Right lobe of liver (tissue), 6 donors: ENCODE measurements at regions not wholly inside any gene's neighbourhood (a gene's known extent, or its start where the extent isn't known, plus 50 kb on each side); places are given as distances from the start of the nearest gene placed in this dataset.
"Not testable (repeated sequence)": the region's sequence is repeated elsewhere in the genome, so short reads cannot be mapped to it uniquely, and the experiment has no call there.

Source experiments
- ATAC-seq, 4 donors: fragments of 200-7000 bp; cut with Tn5 transposase; one replicate each; pipeline ENCODE4 v1.9.1; 2020; ENCODE audit warnings: mild to moderate bottlenecking in 4 of 4, moderate library complexity in 4 of 4
- DNase-seq, 3 donors: peaks; one replicate each; pipeline ENCODE4 v3.0.0-alpha.2; 2020
- H3K27ac ChIP-seq, 3 donors: fragments of 200-600 bp; one replicate each; pipeline ENCODE4 v1.8.0; 2022
- H3K27me3 ChIP-seq, 2 donors: fragments of 200-600 bp; one replicate each; pipeline ENCODE4 v1.8.0; 2022
- H3K36me3 ChIP-seq, 4 donors: fragments of 200-600 bp; sonication (generic) in 1 of 4; one replicate each; pipeline versions ENCODE4 v1.5.1 to v1.8.0; 2017 to 2022; ENCODE audit warnings: control low read depth in 1 of 4
- H3K4me1 ChIP-seq, 4 donors: fragments of 200-600 bp; sonication (generic) in 1 of 4; one replicate each; pipeline versions ENCODE4 v1.5.1 to v1.8.0; 2017 to 2022; ENCODE audit warnings: control low read depth in 1 of 4
- H3K4me3 ChIP-seq, 3 donors: fragments of 200-600 bp; one replicate each; pipeline ENCODE4 v1.8.0; 2022
- H3K9me3 ChIP-seq, 4 donors: fragments of 200-600 bp; sonication (generic) in 1 of 4; one replicate each; pipeline versions ENCODE4 v1.5.1 to v1.8.0; 2017 to 2022; ENCODE audit warnings: control low read depth in 1 of 4
- POLR2A ChIP-seq: fragments of 450-650 bp; IDR thresholded peaks from one replicate; pipeline ENCODE4 v1.6.1; 2017; ENCODE audit warnings: antibody characterized with exemption, mild to moderate bottlenecking
- WGBS: methylation state at CpG from one replicate; pipeline ENCODE4 v1.1.6; 2018; ENCODE audit warnings: low coverage, low lambda C conversion rate; ENCODE audit not compliant: insufficient coverage; ENCODE audit errors: missing lambda C conversion rate; 5-methylcytosine and 5-hydroxymethylcytosine counted together
- intact Hi-C, 2 donors: fragments of 100-400 bp; cut with DNase I; formaldehyde crosslinking; loops; one replicate each; pipeline versions ENCODE4 v1.11.2 to v1.14.1; 2022
- TF ChIP-seq, protein P1 (sequence below), 4 donors: fragments of 200-600 bp in 3 of 4; fragments of 450-650 bp in 1 of 4; IDR thresholded peaks; one replicate each; pipeline versions ENCODE4 v1.5.1 to v1.8.0; 2016 to 2022; ENCODE audit warnings: antibody characterized with exemption in 4 of 4, mild to moderate bottlenecking in 2 of 4
- donor health status: DM: no; HTN: yes; CAD: no.
- donor health status: DM: no; HTN: no; CAD: no.
- donor health status: DM: no; HTN: no; CAD: no.
- donor health status: DM: no; HTN: yes; CAD: no.
- donor health status: DM: no; HTN: yes; CAD: no.

DNA sequence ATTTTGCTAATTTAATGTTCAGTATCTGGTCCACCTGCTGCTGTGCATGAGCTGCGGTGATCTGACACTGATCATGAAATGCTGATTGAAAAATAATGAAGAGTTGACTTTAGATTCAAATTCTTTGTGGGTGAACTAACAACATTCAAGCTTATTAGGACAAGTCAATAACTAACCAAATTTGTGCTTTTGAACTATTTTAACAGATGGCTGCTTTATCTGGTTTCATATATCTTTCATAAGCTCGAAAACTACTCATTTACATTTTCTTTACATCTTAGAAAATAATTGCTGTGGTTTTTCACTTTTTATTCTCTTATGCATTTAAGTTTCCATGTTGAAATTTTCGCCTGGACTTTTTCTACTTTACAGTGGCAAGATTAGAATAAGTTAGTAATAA is 274.8 kb upstream of the CCNG1 start:
- intact Hi-C loops: no loop called here
- Histone ChIP-seq H3K9me3 (no peaks in the 10 kb centered on the region), H3K4me3 (no peak overlapping the region), H3K4me1 (no peaks in the 10 kb centered on the region), H3K36me3 (no peaks in the 10 kb centered on the region), H3K27me3 (no peaks in the 10 kb centered on the region), H3K27ac (no peak overlapping the region)
- no peak for DNase-seq
- WGBS: 66% methylated on average over 3 of the region's 3 CpGs
- TF ChIP-seq POLR2A: no peak
- no peak for ATAC-seq

DNA sequence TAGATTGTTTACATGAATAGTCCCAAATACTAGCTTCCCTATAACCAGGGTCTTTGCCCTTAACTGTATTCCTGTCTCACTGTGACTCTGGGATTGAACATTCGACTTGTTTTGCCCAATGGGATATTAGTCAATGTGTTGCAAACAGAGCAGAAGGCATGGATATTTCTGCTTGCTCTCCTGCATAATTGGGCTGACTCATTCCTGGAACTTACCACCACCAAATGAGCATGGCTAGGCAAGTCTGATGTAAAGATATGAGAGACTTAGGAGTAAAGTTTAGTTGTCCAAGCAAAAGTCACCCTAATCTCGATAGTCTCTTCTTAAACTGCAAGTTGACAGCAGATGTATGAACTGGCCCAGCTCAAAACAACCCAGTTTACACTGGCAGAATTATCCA is 273.5 kb upstream of the CCNG1 start:
- WGBS: 65% methylated on average over 2 of the region's 2 CpGs

DNA sequence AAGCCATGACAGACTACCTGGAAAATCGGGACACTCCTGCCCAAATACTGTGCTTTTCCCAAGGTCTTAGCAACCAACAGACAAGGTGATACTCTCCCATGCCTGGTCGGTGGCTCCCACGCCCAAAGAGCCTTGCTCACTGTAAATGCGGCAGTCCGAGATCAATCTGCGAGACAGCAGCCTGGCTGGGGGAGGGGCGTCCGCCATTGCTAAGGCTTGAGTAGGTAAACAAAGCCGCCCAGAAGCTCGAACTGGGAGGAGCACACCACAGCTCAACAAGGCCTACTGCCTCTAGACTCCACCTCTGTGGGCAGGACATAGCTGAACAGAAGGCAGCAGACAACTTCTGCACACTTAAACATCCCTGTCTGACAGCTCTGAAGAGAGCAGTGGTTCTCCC is 272.1 kb upstream of the CCNG1 start:
- WGBS: no CpG with 5 or more reads among the region's 10 CpGs
- ATAC-seq: no peak
- Histone ChIP-seq H3K27ac (no peak overlapping the region), H3K4me1 (no peaks in the 10 kb centered on the region), H3K36me3 (no peaks in the 10 kb centered on the region), H3K9me3 (no peaks in the 10 kb centered on the region), H3K27me3 (no peaks in the 10 kb centered on the region), H3K4me3 (no peak overlapping the region)
- no peak for DNase-seq
- intact Hi-C loops: no loop called here
- TF ChIP-seq, protein P1, sequence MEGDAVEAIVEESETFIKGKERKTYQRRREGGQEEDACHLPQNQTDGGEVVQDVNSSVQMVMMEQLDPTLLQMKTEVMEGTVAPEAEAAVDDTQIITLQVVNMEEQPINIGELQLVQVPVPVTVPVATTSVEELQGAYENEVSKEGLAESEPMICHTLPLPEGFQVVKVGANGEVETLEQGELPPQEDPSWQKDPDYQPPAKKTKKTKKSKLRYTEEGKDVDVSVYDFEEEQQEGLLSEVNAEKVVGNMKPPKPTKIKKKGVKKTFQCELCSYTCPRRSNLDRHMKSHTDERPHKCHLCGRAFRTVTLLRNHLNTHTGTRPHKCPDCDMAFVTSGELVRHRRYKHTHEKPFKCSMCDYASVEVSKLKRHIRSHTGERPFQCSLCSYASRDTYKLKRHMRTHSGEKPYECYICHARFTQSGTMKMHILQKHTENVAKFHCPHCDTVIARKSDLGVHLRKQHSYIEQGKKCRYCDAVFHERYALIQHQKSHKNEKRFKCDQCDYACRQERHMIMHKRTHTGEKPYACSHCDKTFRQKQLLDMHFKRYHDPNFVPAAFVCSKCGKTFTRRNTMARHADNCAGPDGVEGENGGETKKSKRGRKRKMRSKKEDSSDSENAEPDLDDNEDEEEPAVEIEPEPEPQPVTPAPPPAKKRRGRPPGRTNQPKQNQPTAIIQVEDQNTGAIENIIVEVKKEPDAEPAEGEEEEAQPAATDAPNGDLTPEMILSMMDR (IDR thresholded peaks at IDR 0.05): no peak
- no peak for TF ChIP-seq POLR2A

More for the DNA sequence above, 273.5 kb upstream of the CCNG1 start:
- DNase-seq: no peak
- no peaks in the 10 kb centered on the region for H3K36me3 ChIP-seq
- H3K9me3 ChIP-seq: no peaks in the 10 kb centered on the region
- H3K4me1 ChIP-seq: no peaks in the 10 kb centered on the region
- intact Hi-C loops: no loop called here
- TF ChIP-seq, protein P1 (IDR thresholded peaks at IDR 0.05): no peak
- TF ChIP-seq POLR2A: no peak
- no peak overlapping the region for H3K27ac ChIP-seq
- no peak for ATAC-seq
- no peaks in the 10 kb centered on the region for H3K27me3 ChIP-seq
- H3K4me3 ChIP-seq: no peak overlapping the region

DNA sequence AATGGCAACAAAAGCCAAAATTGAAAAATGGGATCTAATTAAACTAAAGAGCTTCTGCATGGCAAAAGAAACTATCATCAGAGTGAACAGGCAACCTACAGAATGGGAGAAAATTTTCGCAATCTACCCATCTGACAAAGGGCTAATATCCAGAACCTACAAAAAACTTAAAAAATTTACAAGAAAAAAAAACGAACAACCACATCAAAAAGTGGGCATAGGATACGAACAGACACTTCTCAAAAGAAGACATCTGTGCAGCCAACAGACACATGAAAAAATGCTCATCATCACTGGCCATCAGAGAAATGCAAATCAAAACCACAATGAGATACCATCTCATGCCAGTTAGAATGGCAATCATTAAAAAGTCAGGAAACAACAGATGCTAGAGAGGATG is 267.2 kb upstream of the CCNG1 start:
- H3K36me3 ChIP-seq, H3K4me3 ChIP-seq, H3K9me3 ChIP-seq, H3K27me3 ChIP-seq, H3K27ac ChIP-seq, intact Hi-C loops, DNase-seq, ATAC-seq: not testable (repeated sequence)
- H3K4me1 ChIP-seq: peaks cover 0 to 13% (median 3%) of the 10 kb centered on the region in 4 donors
- WGBS: 53% methylated on average over 3 of the region's 3 CpGs

DNA sequence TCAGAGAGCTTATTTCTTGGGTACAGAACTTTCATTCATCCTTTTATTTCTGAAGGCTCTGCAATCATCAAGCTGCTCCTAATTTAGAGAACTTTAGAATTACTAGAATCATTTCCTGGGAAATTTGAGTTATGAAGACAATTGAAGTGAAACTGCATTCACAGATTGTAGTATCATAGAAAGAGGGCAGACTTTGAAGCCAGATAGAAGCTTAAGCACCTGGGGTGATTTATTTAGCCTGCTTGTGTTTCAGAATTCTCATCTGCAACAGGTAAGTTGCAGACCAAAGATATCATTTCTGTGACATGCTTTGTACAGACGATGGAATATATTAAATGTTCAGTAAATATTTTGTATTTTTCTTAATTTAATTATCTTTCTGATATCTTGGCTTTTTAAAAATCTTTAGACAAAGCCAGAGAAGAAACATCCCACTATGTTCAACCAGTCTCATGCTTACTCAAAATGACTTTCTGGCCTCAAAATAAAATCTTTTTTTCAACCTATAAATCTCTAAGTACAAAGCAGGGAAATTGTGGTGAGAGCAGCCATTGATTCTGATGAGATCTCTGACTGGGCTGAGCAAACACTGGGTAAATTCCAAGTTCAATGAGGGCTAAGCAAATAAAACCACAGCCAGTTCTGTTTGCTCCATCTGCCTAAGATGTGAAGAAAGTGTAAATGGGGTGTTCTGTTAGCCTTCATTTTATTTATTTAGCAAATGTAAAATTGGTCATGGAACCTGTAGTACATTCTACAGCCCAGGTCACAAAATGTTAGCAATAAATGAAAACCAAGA is 264.7 kb upstream of the CCNG1 start:
- no peaks in the 10 kb centered on the region for H3K27me3 ChIP-seq
- WGBS: 18% methylated on average over 1 of the region's 1 CpG
- ATAC-seq: peak; percentile 93 to 99 (median 98)
- no peaks in the 10 kb centered on the region for H3K36me3 ChIP-seq
- H3K9me3 ChIP-seq: no peaks in the 10 kb centered on the region
- H3K4me3 ChIP-seq: no peak overlapping the region
- intact Hi-C loops: no loop called here
- no peak overlapping the region for H3K27ac ChIP-seq
- peak in 1 of 3 donors; percentile 47 for DNase-seq
- no peak for TF ChIP-seq POLR2A
- TF ChIP-seq, protein P1 (IDR thresholded peaks at IDR 0.05): no peak
- peaks cover 0 to 13% (median 3%) of the 10 kb centered on the region in 4 donors for H3K4me1 ChIP-seq
